Urinary bladder (tissue), 1 donor: ENCODE measurements at regions not wholly inside any gene's neighbourhood (a gene's known extent, or its start where the extent isn't known, plus 50 kb on each side); places are given as distances from the start of the nearest gene placed in this dataset. TPM values are rescaled to one million over a fixed set of nuclear protein-coding genes. Genes with fewer than 3 reads are reported as not detected.

ENCODE experiments used
- small RNA-seq: library from RNA; depleted of rRNA; stranded (forward); fragments of <200 nt; gene quantifications from one replicate; pipeline ENCODE3, GENCODE V24; 2014

Small RNA genes lying in the stretch of these regions (small RNA-seq; reads per million reads assigned to genes)
- gene RF00428 (not detected), gene RNA5SP374 (not detected)
